Bronchial epithelial cell (primary cell): ENCODE measurements at regions not wholly inside any gene's neighbourhood (a gene's known extent, or its start where the extent isn't known, plus 50 kb on each side); places are given as distances from the start of the nearest gene placed in this dataset.

Experiments used
- DNase-seq: peaks from one replicate; pipeline ENCODE4 v3.0.0-alpha.2; 2010; ENCODE audit warnings: low read depth
- FAIRE-seq: peaks from 2 replicates; lab custom pipeline; 2011; peaks lifted over from hg19 to GRCh38; lab: Jason Lieb, UNC
- H3K27me3 ChIP-seq: 2 replicates; pipeline ENCODE4 v1.5.1; 2011; ENCODE audit warnings: low read length; ENCODE audit not compliant: control insufficient read depth, insufficient read depth
- H3K36me3 ChIP-seq: 2 replicates; pipeline ENCODE4 v1.5.1; 2011; ENCODE audit warnings: low read length; ENCODE audit not compliant: control insufficient read depth, insufficient read depth
- H3K4me3 ChIP-seq: 2 replicates; pipeline ENCODE4 v1.5.1; 2011; ENCODE audit warnings: mild to moderate bottlenecking, low read depth, low read length, control low read depth
- TF ChIP-seq, protein P1 (sequence below): IDR thresholded peaks from 2 replicates; pipeline ENCODE4 v1.5.1; 2011; ENCODE audit warnings: mild to moderate bottlenecking, moderate library complexity, low read length, control low read depth, inconsistent platforms; ENCODE audit not compliant: insufficient read depth, severe bottlenecking

DNA sequence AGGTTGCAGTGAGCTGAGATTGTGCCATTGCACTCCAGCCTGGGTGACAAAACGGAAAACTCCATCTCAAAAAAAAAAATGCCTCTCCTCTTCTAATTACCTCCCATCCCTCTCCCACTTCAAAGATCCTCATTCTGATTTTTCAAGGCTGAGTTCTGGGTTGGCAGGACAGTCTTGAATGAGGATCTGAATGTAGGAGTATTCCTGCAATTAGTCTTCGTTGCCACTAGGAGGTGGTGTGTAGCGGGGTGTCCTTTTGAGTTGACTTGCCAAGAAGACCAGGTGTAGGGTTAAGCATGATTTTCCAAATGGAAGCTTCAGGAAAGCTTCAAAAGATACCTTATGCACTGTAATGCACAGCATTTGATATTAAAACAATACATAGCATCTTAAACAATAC, 169.9 kb downstream of the ASMT start:
- no peak for FAIRE-seq
- H3K36me3 ChIP-seq = no peaks in the 10 kb centered on the region

DNA sequence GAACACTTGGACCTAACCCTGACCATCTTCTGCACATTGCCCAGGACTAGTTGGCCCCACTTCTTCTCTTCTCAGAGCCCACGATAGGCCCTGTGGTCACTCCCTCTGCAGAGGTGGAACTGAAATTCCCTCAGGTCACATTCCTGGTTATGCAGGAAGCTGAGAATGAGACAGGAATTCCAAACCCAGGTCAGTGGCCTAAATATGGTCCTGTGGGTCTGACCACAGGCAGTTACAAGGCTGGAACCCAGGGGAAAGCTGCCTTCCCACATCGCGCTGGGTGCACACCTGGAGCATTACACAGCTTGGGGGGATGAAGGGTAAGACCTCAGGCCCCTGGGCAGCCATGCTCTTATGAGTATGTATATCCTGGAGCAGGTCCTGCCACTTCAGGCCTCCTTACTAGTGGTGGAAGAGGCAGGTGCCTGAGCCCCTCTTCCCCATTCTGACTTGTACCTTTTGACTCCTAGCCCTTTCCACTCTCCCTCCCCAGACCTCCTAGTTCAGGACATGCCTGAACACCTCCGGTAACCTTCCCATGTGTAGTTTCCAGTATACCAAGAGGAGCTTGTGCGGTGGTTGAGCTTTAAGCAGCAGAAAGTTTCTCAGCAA, 173.5 kb downstream of the ASMT start:
- TF ChIP-seq, protein P1, sequence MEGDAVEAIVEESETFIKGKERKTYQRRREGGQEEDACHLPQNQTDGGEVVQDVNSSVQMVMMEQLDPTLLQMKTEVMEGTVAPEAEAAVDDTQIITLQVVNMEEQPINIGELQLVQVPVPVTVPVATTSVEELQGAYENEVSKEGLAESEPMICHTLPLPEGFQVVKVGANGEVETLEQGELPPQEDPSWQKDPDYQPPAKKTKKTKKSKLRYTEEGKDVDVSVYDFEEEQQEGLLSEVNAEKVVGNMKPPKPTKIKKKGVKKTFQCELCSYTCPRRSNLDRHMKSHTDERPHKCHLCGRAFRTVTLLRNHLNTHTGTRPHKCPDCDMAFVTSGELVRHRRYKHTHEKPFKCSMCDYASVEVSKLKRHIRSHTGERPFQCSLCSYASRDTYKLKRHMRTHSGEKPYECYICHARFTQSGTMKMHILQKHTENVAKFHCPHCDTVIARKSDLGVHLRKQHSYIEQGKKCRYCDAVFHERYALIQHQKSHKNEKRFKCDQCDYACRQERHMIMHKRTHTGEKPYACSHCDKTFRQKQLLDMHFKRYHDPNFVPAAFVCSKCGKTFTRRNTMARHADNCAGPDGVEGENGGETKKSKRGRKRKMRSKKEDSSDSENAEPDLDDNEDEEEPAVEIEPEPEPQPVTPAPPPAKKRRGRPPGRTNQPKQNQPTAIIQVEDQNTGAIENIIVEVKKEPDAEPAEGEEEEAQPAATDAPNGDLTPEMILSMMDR = no peak
- Histone ChIP-seq H3K4me3 (no peak overlapping the region), H3K27me3 (no peaks in the 10 kb centered on the region), H3K36me3 (no peaks in the 10 kb centered on the region)
- FAIRE-seq (no peak), DNase-seq (no peak)

More for the DNA sequence above, 169.9 kb downstream of the ASMT start:
- Histone ChIP-seq H3K27me3 (no peaks in the 10 kb centered on the region), H3K4me3 (no peak overlapping the region)
- TF ChIP-seq, protein P1 = no peak
- no peak for DNase-seq

DNA sequence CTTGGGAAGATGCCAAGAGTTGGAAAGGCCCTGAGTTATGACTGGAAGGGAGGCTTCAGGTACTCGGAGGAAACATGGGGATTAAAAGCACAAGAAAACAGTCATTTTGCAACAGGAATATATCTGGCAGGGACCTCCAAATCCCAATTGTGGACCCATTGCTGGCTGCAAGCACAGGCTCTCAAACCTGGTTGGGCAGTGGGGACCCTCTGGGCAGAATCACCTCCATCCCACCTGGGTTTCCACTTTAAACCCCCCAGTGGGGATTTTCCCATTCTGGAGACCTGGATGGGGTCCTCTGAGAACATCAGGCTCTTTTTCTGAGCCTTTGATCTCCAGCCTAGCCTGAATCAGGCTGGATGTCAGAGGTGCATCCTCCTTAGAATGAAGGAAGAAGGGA, 177.8 kb downstream of the ASMT start:
- TF ChIP-seq, protein P1 = no peak
- DNase-seq (no peak), FAIRE-seq (no peak)
- no peaks in the 10 kb centered on the region for H3K27me3 ChIP-seq
- no peaks in the 10 kb centered on the region for H3K36me3 ChIP-seq
- no peak overlapping the region for H3K4me3 ChIP-seq

DNA sequence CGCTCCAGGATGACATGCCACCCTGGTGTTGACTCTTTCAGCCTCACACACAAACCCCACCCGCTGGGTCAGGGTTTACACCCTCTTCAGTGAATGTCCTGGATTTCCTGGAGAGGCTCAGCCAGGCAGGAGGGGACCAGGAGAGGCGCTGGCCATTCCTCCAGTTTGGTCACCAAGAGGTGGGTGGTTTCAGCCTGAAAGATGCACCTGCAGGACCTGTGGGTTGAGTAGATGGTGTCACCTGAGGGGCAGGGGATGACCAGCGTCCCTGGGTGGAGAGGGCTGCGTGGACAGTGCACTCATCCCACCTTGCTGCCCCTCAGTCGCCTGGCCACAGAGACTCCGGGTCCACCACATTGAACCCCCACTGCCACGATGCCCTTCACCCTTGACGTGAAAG, 179.7 kb downstream of the ASMT start:
- H3K4me3 ChIP-seq = no peak overlapping the region
- TF ChIP-seq, protein P1 = no peak
- FAIRE-seq (no peak), DNase-seq (no peak)
- no peaks in the 10 kb centered on the region for H3K36me3 ChIP-seq
- no peaks in the 10 kb centered on the region for H3K27me3 ChIP-seq

DNA sequence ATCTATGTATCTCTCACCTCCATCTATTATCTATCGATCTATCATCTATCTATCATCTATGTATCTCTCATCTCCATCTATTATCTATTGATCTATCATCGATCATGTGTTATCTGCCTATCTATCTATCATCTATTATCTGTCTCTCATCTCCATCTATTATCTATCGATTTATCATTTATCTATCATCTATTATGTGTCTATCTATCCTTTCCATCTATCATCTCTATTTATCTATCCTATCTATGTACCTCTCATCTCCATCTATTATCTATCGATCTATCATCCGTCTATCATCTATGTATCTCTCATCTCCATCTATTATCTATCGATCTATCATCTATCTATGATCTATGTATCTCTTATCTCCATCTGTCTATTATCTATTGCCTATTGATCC, 188.1 kb downstream of the ASMT start:
- Histone ChIP-seq H3K4me3 (no peak overlapping the region), H3K27me3 (no peaks in the 10 kb centered on the region), H3K36me3 (no peaks in the 10 kb centered on the region)
- DNase-seq = no peak
- TF ChIP-seq, protein P1 = no peak
- no peak for FAIRE-seq

DNA sequence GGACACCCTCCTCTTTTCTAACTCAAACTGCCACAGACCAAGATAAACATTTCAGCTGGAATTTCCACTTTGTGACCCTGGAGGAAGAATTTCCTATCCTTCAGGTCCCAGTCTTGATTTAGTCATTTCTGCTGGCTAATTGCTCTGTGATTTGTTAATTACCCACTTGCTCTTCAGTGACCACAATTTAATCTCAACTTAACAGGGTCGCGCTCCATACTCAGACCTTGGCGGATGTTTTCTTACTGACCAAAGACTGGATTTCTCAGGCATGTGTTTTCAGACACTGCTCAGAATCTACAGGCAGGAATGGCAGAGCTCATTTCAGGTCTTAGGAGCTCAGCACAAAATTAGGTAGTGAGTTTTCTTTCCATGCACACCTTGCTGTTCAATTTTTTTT, 188.9 kb downstream of the ASMT start:
- no peaks in the 10 kb centered on the region for H3K36me3 ChIP-seq
- no peak overlapping the region for H3K4me3 ChIP-seq
- TF ChIP-seq, protein P1 = no peak
- H3K27me3 ChIP-seq = no peaks in the 10 kb centered on the region
- FAIRE-seq (no peak), DNase-seq (no peak)
